NT2/D1 (cell line): ENCODE measurements at regions not wholly inside any gene's neighbourhood (a gene's known extent, or its start where the extent isn't known, plus 50 kb on each side); places are given as distances from the start of the nearest gene placed in this dataset.

Source experiments
- DNase-seq: peaks from one replicate; pipeline ENCODE4 v3.0.0-alpha.2; 2011; ENCODE audit warnings: low read depth, low spot score
- H3K27me3 ChIP-seq: 2 replicates; pipeline ENCODE4 v1.6.0; 2011; ENCODE audit warnings: mild to moderate bottlenecking; ENCODE audit not compliant: insufficient read length, insufficient read depth
- H3K36me3 ChIP-seq: 2 replicates; pipeline ENCODE4 v1.6.1; 2011; ENCODE audit warnings: mild to moderate bottlenecking, low read length, mixed read lengths; ENCODE audit not compliant: insufficient read depth, insufficient read length
- H3K4me1 ChIP-seq: 2 replicates; pipeline ENCODE4 v1.5.1; 2011; ENCODE audit not compliant: insufficient read depth, insufficient read length
- H3K4me3 ChIP-seq: 2 replicates; pipeline ENCODE4 v1.5.1; 2011; ENCODE audit warnings: low read depth; ENCODE audit not compliant: insufficient read length
- H3K9ac ChIP-seq: 2 replicates; pipeline ENCODE4 v1.6.0; 2011; ENCODE audit warnings: low read depth; ENCODE audit not compliant: insufficient read length
- H3K9me3 ChIP-seq: 2 replicates; pipeline ENCODE4 v1.5.1; 2011; ENCODE audit warnings: mild to moderate bottlenecking, low read length; ENCODE audit not compliant: insufficient read depth
- SUZ12 ChIP-seq: IDR thresholded peaks from 2 replicates; pipeline ENCODE4 v1.6.1; 2011; ENCODE audit not compliant: insufficient read length, insufficient read depth; ENCODE audit errors: extremely low read depth
- YY1 ChIP-seq: IDR thresholded peaks from 2 replicates; pipeline ENCODE4 v1.6.1; 2011; ENCODE audit not compliant: insufficient read length, insufficient read depth
- ZNF274 ChIP-seq: IDR thresholded peaks from 2 replicates; pipeline ENCODE4 v1.6.1; 2011; ENCODE audit warnings: mild to moderate bottlenecking, low read depth, low read length

DNA sequence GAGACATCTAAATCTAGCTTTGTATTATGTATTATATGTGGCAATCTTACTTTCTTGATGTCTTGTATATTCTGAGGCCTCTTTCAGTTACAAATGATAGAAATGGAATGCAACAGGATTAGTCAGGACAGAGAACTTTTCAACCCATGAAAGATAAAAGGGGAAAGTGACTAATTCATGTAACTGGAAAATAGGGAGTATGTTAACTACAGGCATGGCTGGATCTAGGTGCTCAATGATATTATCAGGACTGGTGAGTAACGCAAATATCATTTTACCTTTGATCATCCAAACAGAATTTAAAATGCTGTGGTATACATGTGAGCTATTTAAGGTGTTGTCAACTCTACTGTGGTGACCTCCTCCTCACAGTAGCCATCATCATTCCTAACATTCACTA, 215.7 kb upstream of the GLRA1 start:
- H3K4me1 ChIP-seq = no peaks in the 10 kb centered on the region

DNA sequence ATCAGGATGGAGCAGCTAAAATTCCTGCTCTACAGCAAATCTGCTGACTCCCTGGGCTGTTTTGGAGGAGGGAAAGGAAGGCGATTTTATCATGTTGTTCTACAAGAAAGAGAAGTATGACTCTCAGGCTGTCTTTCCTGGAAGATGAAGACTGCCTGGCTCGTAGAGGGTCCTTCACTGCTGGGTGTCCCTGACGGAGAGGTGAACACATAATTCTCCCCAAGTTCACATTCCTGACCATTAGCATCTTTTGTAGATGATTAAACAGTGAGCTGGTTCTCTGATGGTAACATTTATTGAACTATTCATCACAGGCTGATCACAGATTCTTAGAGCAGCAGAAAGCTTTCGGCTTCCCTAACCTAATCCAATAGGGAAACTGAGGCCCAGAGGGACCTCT, 212.4 kb upstream of the GLRA1 start:
- H3K27me3 ChIP-seq = no peaks in the 10 kb centered on the region
- DNase-seq = no peak
- H3K9me3 ChIP-seq = no peaks in the 10 kb centered on the region
- H3K36me3 ChIP-seq = no peaks in the 10 kb centered on the region
- no peak overlapping the region for H3K9ac ChIP-seq
- no peaks in the 10 kb centered on the region for H3K4me1 ChIP-seq
- no peak for TF ChIP-seq SUZ12
- TF ChIP-seq YY1 = no peak
- no peak for TF ChIP-seq ZNF274
- H3K4me3 ChIP-seq = no peak overlapping the region

More for the DNA sequence above, 215.7 kb upstream of the GLRA1 start:
- Histone ChIP-seq H3K36me3 (no peaks in the 10 kb centered on the region), H3K9ac (no peak overlapping the region), H3K27me3 (no peaks in the 10 kb centered on the region), H3K4me3 (no peak overlapping the region), H3K9me3 (no peaks in the 10 kb centered on the region)
- TF ChIP-seq SUZ12 (no peak), YY1 (no peak), ZNF274 (no peak)
- no peak for DNase-seq

DNA sequence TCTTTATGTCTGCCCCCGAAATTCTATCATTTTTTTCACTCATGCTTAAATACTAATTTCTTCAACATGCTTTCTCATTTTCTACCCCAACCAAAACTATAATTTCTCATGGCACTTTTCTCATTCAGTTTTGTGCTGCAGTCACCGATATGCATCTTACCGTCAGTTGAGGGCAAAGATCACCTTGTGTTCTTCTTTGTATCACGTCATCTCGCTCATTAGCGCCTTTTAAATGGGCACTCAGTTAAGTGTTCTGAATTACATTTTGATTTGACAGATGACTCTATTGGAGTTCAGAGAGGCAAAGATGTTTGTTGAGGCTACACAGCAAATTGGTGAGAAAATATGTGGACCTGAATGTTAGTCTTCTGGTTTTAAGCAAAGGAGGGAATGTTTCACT, 211.7 kb upstream of the GLRA1 start:
- H3K27me3 ChIP-seq = no peaks in the 10 kb centered on the region
- H3K36me3 ChIP-seq = no peaks in the 10 kb centered on the region
- H3K9me3 ChIP-seq = no peaks in the 10 kb centered on the region
- no peak for DNase-seq
- H3K4me3 ChIP-seq = no peak overlapping the region
- no peaks in the 10 kb centered on the region for H3K4me1 ChIP-seq
- H3K9ac ChIP-seq = no peak overlapping the region
- TF ChIP-seq ZNF274 (no peak), YY1 (no peak), SUZ12 (no peak)

DNA sequence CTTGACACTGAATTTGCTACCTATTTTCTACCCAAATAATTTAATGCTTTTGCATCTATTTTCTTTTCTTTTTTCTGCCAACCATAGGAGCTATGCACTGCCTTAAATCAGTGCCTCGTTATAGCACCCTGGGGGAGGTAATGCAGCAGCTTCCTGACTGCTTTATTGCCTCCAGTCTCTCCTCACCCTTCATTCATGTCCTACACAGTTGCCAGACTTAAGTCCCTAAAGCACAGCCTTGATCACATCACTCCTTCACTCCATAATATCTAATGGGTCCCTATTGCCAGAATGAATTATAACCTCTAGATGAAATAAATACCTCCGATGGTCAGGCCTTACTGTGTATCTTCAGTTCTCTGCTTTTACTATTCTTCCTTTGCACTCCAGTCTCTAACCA, 211.2 kb upstream of the GLRA1 start:
- H3K9me3 ChIP-seq = no peaks in the 10 kb centered on the region
- no peak overlapping the region for H3K9ac ChIP-seq
- H3K4me1 ChIP-seq = no peaks in the 10 kb centered on the region
- DNase-seq = no peak
- H3K36me3 ChIP-seq = no peaks in the 10 kb centered on the region
- H3K4me3 ChIP-seq = no peak overlapping the region
- no peaks in the 10 kb centered on the region for H3K27me3 ChIP-seq
- TF ChIP-seq ZNF274 = no peak
- no peak for TF ChIP-seq SUZ12
- TF ChIP-seq YY1 = no peak

DNA sequence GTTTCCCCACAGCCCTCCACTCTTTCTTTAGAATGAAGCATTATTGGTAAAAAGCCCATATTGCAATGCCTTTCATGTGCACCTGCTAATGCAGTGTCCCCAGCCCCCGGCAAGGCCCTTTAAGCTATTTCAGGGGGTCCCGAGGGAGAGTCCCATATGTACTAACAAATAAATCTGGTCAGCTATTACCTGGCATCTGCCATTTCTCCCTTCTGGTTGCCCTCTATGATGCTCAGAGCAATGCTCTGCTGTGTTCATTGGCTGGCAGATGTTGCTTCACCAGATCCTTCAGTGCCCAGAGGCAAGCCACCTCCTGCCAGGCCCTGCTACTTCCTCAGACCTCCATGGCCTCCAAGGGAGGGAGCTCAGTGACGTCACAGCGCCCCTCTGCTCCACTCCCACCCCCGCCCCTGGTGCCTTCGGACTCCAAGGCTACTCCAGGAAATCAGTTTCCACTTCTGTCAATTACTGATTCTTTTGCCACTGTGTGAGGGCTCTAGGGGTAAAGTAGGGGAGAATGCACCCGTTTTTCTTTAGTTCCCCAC, 201.1 kb upstream of the GLRA1 start:
- Histone ChIP-seq H3K4me3 (no peak overlapping the region), H3K9ac (no peak overlapping the region), H3K4me1 (peaks cover 4% of the 10 kb centered on the region), H3K36me3 (no peaks in the 10 kb centered on the region), H3K9me3 (no peaks in the 10 kb centered on the region), H3K27me3 (no peaks in the 10 kb centered on the region)
- TF ChIP-seq ZNF274 (no peak), SUZ12 (no peak), YY1 (no peak)
- DNase-seq = no peak

DNA sequence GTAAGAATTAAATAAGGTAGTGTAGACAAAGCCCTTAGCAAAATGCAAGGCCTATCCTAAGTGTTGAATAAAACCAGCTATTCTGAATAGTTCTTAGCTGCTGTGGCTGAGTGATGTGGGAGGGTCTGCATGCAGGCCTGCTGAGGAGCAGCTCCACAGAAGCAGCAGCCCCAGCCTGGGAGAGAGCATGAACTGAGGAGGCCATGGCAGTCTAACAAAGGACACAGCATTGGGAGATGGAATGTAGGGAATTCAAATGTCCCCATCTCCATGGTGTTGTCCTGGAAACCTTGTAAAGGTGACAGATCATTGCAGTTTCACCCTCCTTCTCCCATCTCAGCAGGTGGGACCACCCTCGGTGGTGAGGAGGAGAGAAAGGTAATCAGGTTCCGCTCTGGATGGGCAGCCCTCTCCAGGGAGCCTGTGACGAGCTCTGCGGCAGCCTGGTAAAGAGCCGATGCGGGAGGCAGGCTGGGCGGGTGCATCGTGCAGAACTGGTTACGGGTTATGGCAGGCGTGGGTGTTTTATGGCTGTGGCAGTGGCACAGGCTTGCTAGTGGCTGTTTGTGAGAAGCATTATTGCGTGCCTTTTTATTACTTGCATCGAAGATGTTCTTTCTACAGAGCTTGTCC, 199.9 kb upstream of the GLRA1 start:
- H3K4me1 ChIP-seq = peaks cover 4% of the 10 kb centered on the region
- TF ChIP-seq SUZ12 (no peak), YY1 (no peak), ZNF274 (no peak)
- H3K36me3 ChIP-seq = no peaks in the 10 kb centered on the region
- no peak overlapping the region for H3K4me3 ChIP-seq
- H3K27me3 ChIP-seq = no peaks in the 10 kb centered on the region
- no peaks in the 10 kb centered on the region for H3K9me3 ChIP-seq
- no peak overlapping the region for H3K9ac ChIP-seq
- peak; percentile 48 for DNase-seq

DNA sequence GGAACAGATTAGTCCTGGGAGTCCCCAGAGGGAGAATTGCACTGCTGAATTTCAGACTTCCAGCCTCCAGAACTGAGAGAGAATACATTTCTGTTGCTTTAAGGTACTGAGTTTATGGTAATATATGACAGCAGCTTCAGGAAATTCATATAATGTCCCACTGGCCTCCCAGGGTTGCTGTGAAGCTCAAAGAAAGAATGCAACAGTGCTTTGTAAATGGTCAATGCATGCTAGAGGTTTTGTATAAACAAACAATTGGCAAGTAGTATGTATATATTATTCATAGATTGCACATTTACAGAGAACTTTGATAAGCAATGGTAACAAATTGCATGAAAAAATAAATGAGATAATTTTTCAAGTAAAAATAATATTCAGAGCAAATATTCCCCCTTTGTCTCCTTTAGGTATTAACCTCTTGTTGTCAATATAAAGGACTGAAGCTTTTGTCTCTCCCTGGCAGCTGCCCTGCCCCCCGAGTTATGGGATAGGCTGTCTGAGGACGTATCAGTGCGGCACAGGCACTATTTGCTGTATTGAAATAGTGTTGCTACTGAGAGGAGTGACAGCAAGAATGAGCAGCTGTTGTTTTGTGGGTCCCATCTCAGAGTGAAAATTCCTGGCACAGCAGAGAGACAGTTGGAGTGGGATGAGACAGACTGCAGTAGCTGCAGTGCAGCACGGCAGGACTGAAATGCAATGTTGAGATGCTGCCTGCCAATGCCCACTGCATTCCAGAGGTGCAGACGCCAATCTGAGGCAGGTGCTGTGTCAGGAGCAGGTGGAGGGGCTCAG, 194.2 kb upstream of the GLRA1 start:
- TF ChIP-seq ZNF274 (no peak), SUZ12 (no peak), YY1 (no peak)
- H3K36me3 ChIP-seq = no peaks in the 10 kb centered on the region
- no peak for DNase-seq

More for the DNA sequence above, 194.2 kb upstream of the GLRA1 start:
- H3K27me3 ChIP-seq = no peaks in the 10 kb centered on the region
- no peak overlapping the region for H3K4me3 ChIP-seq
- no peaks in the 10 kb centered on the region for H3K4me1 ChIP-seq
- H3K9me3 ChIP-seq = no peaks in the 10 kb centered on the region
- no peak overlapping the region for H3K9ac ChIP-seq
